CD4-positive, alpha-beta T cell (primary cell): ENCODE measurements at regions not wholly inside any gene's neighbourhood (a gene's known extent, or its start where the extent isn't known, plus 50 kb on each side); places are given as distances from the start of the nearest gene placed in this dataset.

ENCODE experiments used
- ATAC-seq: fragments of 200-7000 bp; cut with Tn5 transposase; one replicate; pipeline ENCODE4 v1.10.0; 2022; ENCODE audit warnings: mild to moderate bottlenecking; ENCODE audit not compliant: poor library complexity
- CTCF ChIA-PET: fragments of 350-600 bp; sonication (Branson Sonifier 250); formaldehyde crosslinking; loops from one replicate; lab custom pipeline; 2021; ENCODE audit warnings: antibody characterized with exemption, inconsistent platforms; lab: Charles Lee
- POLR2A ChIA-PET: fragments of 350-600 bp; sonication (Branson Sonifier 250); formaldehyde crosslinking; loops from one replicate; lab custom pipeline; 2021; ENCODE audit warnings: antibody characterized with exemption, inconsistent platforms; lab: Charles Lee
- DNase-seq, 14 experiments: peaks; one replicate each; pipeline ENCODE4 v3.0.0-alpha.2; 2013 to 2020; ENCODE audit warnings: mixed read lengths in 2 of 14
- H3K27ac ChIP-seq, 2 donors: one replicate each; pipeline versions ENCODE4 v1.5.1 to v1.7.0; 2013; ENCODE audit warnings: low read length in 2 of 2, low read depth in 1 of 2, mild to moderate bottlenecking in 1 of 2
- H3K27me3 ChIP-seq, 2 experiments: 1 replicate in 1 of 2; 2 replicates in 1 of 2; pipeline versions ENCODE4 v1.6.1 to v1.7.0; 2013; ENCODE audit warnings: low read length in 2 of 2, control low read depth in 1 of 2, mild to moderate bottlenecking in 1 of 2, moderate library complexity in 1 of 2; ENCODE audit not compliant: insufficient read depth in 2 of 2, control insufficient read depth in 1 of 2
- H3K36me3 ChIP-seq: one replicate; pipeline ENCODE4 v1.6.1; 2013; ENCODE audit warnings: low read length, control low read depth; ENCODE audit not compliant: insufficient read depth
- H3K4me1 ChIP-seq: one replicate; pipeline ENCODE4 v1.6.1; 2013; ENCODE audit warnings: low read length, control low read depth; ENCODE audit not compliant: insufficient read depth
- H3K4me3 ChIP-seq: one replicate; pipeline ENCODE4 v1.5.1; 2013; ENCODE audit warnings: mild to moderate bottlenecking, low read length, moderate library complexity
- H3K9me3 ChIP-seq, 2 experiments: 1 replicate in 1 of 2; 2 replicates in 1 of 2; pipeline versions ENCODE4 v1.6.1 to v1.7.0; 2013; ENCODE audit warnings: low read length in 2 of 2, mild to moderate bottlenecking in 2 of 2, control low read depth in 1 of 2, moderate library complexity in 1 of 2; ENCODE audit not compliant: control insufficient read depth in 1 of 2, insufficient read depth in 1 of 2
- H3K27ac Mint-ChIP-seq: one replicate; pipeline ENCODE4 v1.8.0; 2020; ENCODE audit warnings: mixed read lengths
- H3K27me3 Mint-ChIP-seq: one replicate; pipeline ENCODE4 v1.8.0; 2021; ENCODE audit warnings: mixed read lengths
- H3K36me3 Mint-ChIP-seq: one replicate; pipeline ENCODE4 v1.8.0; 2021; ENCODE audit warnings: low read depth, mixed read lengths
- H3K4me1 Mint-ChIP-seq: one replicate; pipeline ENCODE4 v1.8.0; 2021; ENCODE audit warnings: low read depth, mixed read lengths
- H3K4me3 Mint-ChIP-seq: one replicate; pipeline ENCODE4 v1.8.0; 2020; ENCODE audit warnings: mild to moderate bottlenecking, mixed read lengths
- H3K9me3 Mint-ChIP-seq: one replicate; pipeline ENCODE4 v1.8.0; 2020; ENCODE audit warnings: mixed read lengths
- intact Hi-C, 2 experiments: fragments of 100-400 bp; cut with DNase I in 1 of 2; cut with micrococcal nuclease in 1 of 2; formaldehyde crosslinking; loops; one replicate each; pipeline versions ENCODE4 v1.15.1 to v1.9.0; 2023 to 2025; cut with DNase I, micrococcal nuclease
- TF ChIP-seq, protein P1 (sequence below): fragments of 200-600 bp; IDR thresholded peaks from one replicate; pipeline ENCODE4 v1.8.0; 2022; ENCODE audit warnings: antibody characterized with exemption, mild to moderate bottlenecking

- Histone ChIP-seq H3K4me3 (no peak overlapping the region), H3K27ac (no peak overlapping the region), H3K36me3 (no peaks in the 10 kb centered on the region), H3K9me3 (no peaks in the 10 kb centered on the region), H3K27me3 (no peaks in the 10 kb centered on the region), H3K4me1 (no peaks in the 10 kb centered on the region)
- H3K27ac Mint-ChIP-seq = no peak overlapping the region
- intact Hi-C loops = no loop called here
- ATAC-seq (no peak), DNase-seq (no peak)
- H3K36me3 Mint-ChIP-seq = no peaks in the 10 kb centered on the region
- H3K27me3 Mint-ChIP-seq = no peaks in the 10 kb centered on the region
- H3K4me3 Mint-ChIP-seq = no peak overlapping the region
- CTCF ChIA-PET = no interaction called here
- H3K4me1 Mint-ChIP-seq = no peaks in the 10 kb centered on the region
- H3K9me3 Mint-ChIP-seq = no peaks in the 10 kb centered on the region
- TF ChIP-seq, protein P1, sequence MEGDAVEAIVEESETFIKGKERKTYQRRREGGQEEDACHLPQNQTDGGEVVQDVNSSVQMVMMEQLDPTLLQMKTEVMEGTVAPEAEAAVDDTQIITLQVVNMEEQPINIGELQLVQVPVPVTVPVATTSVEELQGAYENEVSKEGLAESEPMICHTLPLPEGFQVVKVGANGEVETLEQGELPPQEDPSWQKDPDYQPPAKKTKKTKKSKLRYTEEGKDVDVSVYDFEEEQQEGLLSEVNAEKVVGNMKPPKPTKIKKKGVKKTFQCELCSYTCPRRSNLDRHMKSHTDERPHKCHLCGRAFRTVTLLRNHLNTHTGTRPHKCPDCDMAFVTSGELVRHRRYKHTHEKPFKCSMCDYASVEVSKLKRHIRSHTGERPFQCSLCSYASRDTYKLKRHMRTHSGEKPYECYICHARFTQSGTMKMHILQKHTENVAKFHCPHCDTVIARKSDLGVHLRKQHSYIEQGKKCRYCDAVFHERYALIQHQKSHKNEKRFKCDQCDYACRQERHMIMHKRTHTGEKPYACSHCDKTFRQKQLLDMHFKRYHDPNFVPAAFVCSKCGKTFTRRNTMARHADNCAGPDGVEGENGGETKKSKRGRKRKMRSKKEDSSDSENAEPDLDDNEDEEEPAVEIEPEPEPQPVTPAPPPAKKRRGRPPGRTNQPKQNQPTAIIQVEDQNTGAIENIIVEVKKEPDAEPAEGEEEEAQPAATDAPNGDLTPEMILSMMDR = no peak
- POLR2A ChIA-PET = no interaction called here
These were observed 161.1 kb upstream of the EPHA7 start for GRCh38 chr6:93580446-93580845.

DNA sequence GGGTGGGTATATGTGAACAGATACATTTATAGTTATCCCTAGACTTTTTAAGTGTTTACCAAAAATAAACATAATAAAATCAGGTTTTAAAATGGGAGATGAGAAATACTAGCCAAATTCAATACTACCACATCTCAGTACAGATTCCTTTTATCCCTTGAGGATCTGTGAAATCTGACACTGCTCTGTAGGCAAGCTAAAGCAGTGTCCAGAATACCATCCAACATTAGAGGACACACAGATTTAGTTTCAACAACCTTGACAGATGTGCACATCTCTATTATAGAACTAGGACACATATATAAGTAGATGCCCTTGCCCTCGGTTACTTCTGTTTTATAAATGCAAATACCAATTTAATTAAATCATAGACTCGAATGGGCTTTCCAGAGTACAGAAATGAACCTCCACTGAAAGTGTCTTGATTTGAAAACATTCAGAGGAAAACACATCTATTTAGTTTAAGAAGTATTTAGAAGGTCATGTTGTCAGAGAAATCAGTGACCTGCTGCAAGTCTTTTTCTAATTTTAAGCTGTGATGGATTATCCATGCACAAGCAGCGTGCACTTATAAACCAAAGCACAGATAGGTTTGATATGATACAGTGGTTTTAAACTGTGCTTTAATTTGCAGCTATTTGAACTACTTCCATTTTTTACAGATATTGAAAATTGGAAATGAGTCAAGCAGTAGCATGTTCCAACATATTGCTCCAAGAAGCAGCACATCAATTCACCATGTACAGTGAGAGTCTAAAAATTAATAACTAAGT is 156.3 kb upstream of the EPHA7 start:
- Histone ChIP-seq H3K4me1 (no peaks in the 10 kb centered on the region), H3K27ac (no peak overlapping the region), H3K4me3 (no peak overlapping the region), H3K9me3 (no peaks in the 10 kb centered on the region), H3K27me3 (no peaks in the 10 kb centered on the region), H3K36me3 (no peaks in the 10 kb centered on the region)
- Mint-ChIP-seq H3K27ac (no peak overlapping the region), H3K9me3 (no peaks in the 10 kb centered on the region), H3K27me3 (no peaks in the 10 kb centered on the region), H3K36me3 (no peaks in the 10 kb centered on the region), H3K4me1 (no peaks in the 10 kb centered on the region), H3K4me3 (no peak overlapping the region)
- POLR2A ChIA-PET = no interaction called here
- intact Hi-C loops = no loop called here
- CTCF ChIA-PET = no interaction called here
- no peak for ATAC-seq
- DNase-seq = no peak
- TF ChIP-seq, protein P1 = no peak

GRCh38 chr6:93574299-93574698 is 154.9 kb upstream of the EPHA7 start:
- no peaks in the 10 kb centered on the region for H3K9me3 ChIP-seq
- no peaks in the 10 kb centered on the region for H3K27me3 ChIP-seq
- ChIA-PET CTCF (no interaction called here), POLR2A (no interaction called here)
- intact Hi-C loops = no loop called here
- Mint-ChIP-seq H3K27ac (no peak overlapping the region), H3K27me3 (no peaks in the 10 kb centered on the region), H3K4me1 (no peaks in the 10 kb centered on the region), H3K9me3 (no peaks in the 10 kb centered on the region), H3K4me3 (no peak overlapping the region), H3K36me3 (no peaks in the 10 kb centered on the region)
- H3K4me3 ChIP-seq = no peak overlapping the region
- H3K4me1 ChIP-seq = no peaks in the 10 kb centered on the region
- no peaks in the 10 kb centered on the region for H3K36me3 ChIP-seq
- TF ChIP-seq, protein P1 = no peak
- ATAC-seq = no peak
- no peak for DNase-seq
- no peak overlapping the region for H3K27ac ChIP-seq
